ACHN (cell line): ENCODE measurements at regions not wholly inside any gene's neighbourhood (a gene's known extent, or its start where the extent isn't known, plus 50 kb on each side); places are given as distances from the start of the nearest gene placed in this dataset.
A peak's percentile ranks its signal among the peaks of the same experiment; 100 is the strongest.

Experiments
- DNase-seq: peaks from one replicate; pipeline ENCODE4 v3.0.0-alpha.2; 2015
- in situ Hi-C: cut with HindIII; loops from 2 replicates; pipeline ENCODE4 v1.10.0; 2017; ENCODE audit warnings: low sequenced_read_pairs, low pct_ligation_motif_present, low pct_unique_long_range_greater_than_20kb

- in situ Hi-C loops, result no loop called here
- no peak for DNase-seq
Measured at GRCh38 chr5:135649435-135649834, 70.6 kb upstream of the CXCL14 start.

- no peak for DNase-seq
- in situ Hi-C loops, result no loop called here
Measured at GRCh38 chr5:135648116-135648515, 69.3 kb upstream of the CXCL14 start.

- in situ Hi-C loops, result no loop called here
- DNase-seq, result no peak
Measured at GRCh38 chr5:135645336-135646180, 66.8 kb upstream of the CXCL14 start.

GRCh38 chr5:135644816-135645215 lies 66.0 kb upstream of the CXCL14 start:
- in situ Hi-C loops, result no loop called here
- no peak for DNase-seq

GRCh38 chr5:135643881-135644766 lies 65.3 kb upstream of the CXCL14 start:
- in situ Hi-C loops, result no loop called here
- no peak for DNase-seq

- in situ Hi-C loops, result no loop called here
Measured at GRCh38 chr5:135642934-135643333, 64.1 kb upstream of the CXCL14 start.

GRCh38 chr5:135642488-135642870 lies 63.7 kb upstream of the CXCL14 start:
- in situ Hi-C loops, result no loop called here
- no peak for DNase-seq

More at GRCh38 chr5:135642934-135643333, 64.1 kb upstream of the CXCL14 start:
- DNase-seq, result no peak

GRCh38 chr5:135641734-135642487 lies 63.1 kb upstream of the CXCL14 start:
- no peak for DNase-seq
- in situ Hi-C loops, result no loop called here

- no peak for DNase-seq
- in situ Hi-C loops, result no loop called here
Measured at GRCh38 chr5:135641319-135641718, 62.5 kb upstream of the CXCL14 start.

- in situ Hi-C loops, result no loop called here
- peak; percentile 80 for DNase-seq
Measured at GRCh38 chr5:135635451-135635850, 56.7 kb upstream of the CXCL14 start.

GRCh38 chr5:135632798-135633197 lies 54.0 kb upstream of the CXCL14 start:
- in situ Hi-C loops, result no loop called here
- no peak for DNase-seq

- DNase-seq, result no peak
- in situ Hi-C loops, result no loop called here
Measured at GRCh38 chr5:135631391-135631790, 52.6 kb upstream of the CXCL14 start.

GRCh38 chr5:135629666-135630065 lies 50.9 kb upstream of the CXCL14 start:
- in situ Hi-C loops, result no loop called here
- no peak for DNase-seq

GRCh38 chr5:135628771-135629563 lies 50.2 kb upstream of the CXCL14 start:
- in situ Hi-C loops, result no loop called here
- DNase-seq, result no peak
